GM23338 (cell line): ENCODE measurements at regions not wholly inside any gene's neighbourhood (a gene's known extent, or its start where the extent isn't known, plus 50 kb on each side); places are given as distances from the start of the nearest gene placed in this dataset.

Experiments
- CREB1 ChIP-seq: fragments of 250-450 bp; sonication (Bioruptor Pico); IDR thresholded peaks from 2 replicates; pipeline ENCODE4 v1.5.0; 2020; ENCODE audit warnings: low read depth, mild to moderate bottlenecking, moderate library complexity
- EZH2 ChIP-seq: fragments of 200-600 bp; sonication (generic); IDR thresholded peaks from one replicate; pipeline ENCODE4 v1.8.0; 2017; ENCODE audit warnings: antibody characterized with exemption, mild to moderate bottlenecking, low read depth; ENCODE audit not compliant: unreplicated experiment
- EZH2phosphoT487 ChIP-seq: fragments of 200-600 bp; sonication (generic); IDR thresholded peaks from one replicate; pipeline ENCODE4 v1.8.1; 2018; ENCODE audit warnings: antibody characterized with exemption; ENCODE audit not compliant: unreplicated experiment
- POLR2AphosphoS5 ChIP-seq: IDR thresholded peaks from 2 replicates; pipeline ENCODE4 v1.6.1; 2016; ENCODE audit warnings: antibody characterized with exemption, low read depth
- TF ChIP-seq, protein P1 (sequence below), 2 experiments: fragments of 200-600 bp in 1 of 2; sonication (generic) in 1 of 2; conservative IDR thresholded peaks; 2 replicates each; pipeline versions ENCODE4 v1.5.1 to v1.6.1; 2016 to 2017; ENCODE audit warnings: antibody characterized with exemption in 2 of 2, low read depth in 2 of 2, mild to moderate bottlenecking in 2 of 2, moderate library complexity in 1 of 2
- TF ChIP-seq, protein P2 (sequence below): IDR thresholded peaks from one replicate; pipeline ENCODE4 v1.6.1; 2018; ENCODE audit warnings: antibody characterized with exemption; ENCODE audit not compliant: unreplicated experiment

DNA sequence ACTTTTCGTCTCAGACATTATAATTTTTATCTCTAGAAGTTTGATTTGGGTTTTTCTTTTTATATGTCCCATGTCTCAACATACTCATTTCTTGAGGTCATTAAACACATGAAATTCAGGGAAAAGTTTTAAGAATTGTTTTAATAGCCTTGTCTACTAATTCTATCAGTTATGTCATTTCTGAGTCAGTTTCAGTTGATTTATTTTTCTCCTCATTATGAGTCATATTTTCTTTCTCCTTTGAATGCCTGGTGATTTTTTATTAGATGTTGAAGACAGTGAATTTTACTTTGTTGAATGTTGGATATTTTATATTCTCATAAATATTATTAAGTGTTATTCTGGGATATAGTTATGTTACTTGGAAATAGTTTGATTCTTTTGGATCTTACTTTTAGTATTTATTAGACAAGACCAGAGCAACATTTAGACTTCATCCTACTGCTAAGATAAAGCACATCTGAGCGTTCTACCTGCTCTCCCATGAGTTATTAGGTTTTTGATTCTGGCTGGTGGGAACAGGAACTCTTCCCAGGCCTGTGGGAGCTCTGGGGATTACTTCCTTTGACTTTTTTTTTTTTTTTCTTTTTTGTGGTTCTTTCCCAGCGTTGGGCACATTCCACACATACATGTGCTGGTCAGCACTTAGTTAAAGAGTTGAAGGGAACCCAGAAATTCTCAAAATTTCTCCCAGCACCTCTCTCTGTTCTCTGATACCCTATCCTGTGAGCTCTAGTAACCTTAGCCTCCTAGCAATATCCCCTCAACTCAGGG is 1157.7 kb downstream of the BCL11B start:
- TF ChIP-seq, protein P1, sequence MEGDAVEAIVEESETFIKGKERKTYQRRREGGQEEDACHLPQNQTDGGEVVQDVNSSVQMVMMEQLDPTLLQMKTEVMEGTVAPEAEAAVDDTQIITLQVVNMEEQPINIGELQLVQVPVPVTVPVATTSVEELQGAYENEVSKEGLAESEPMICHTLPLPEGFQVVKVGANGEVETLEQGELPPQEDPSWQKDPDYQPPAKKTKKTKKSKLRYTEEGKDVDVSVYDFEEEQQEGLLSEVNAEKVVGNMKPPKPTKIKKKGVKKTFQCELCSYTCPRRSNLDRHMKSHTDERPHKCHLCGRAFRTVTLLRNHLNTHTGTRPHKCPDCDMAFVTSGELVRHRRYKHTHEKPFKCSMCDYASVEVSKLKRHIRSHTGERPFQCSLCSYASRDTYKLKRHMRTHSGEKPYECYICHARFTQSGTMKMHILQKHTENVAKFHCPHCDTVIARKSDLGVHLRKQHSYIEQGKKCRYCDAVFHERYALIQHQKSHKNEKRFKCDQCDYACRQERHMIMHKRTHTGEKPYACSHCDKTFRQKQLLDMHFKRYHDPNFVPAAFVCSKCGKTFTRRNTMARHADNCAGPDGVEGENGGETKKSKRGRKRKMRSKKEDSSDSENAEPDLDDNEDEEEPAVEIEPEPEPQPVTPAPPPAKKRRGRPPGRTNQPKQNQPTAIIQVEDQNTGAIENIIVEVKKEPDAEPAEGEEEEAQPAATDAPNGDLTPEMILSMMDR (conservative IDR thresholded peaks at IDR 0.05; ENCODE audit: low read depth in 2 of 2) = no peak
- no peak for TF ChIP-seq EZH2phosphoT487
- TF ChIP-seq, protein P2, sequence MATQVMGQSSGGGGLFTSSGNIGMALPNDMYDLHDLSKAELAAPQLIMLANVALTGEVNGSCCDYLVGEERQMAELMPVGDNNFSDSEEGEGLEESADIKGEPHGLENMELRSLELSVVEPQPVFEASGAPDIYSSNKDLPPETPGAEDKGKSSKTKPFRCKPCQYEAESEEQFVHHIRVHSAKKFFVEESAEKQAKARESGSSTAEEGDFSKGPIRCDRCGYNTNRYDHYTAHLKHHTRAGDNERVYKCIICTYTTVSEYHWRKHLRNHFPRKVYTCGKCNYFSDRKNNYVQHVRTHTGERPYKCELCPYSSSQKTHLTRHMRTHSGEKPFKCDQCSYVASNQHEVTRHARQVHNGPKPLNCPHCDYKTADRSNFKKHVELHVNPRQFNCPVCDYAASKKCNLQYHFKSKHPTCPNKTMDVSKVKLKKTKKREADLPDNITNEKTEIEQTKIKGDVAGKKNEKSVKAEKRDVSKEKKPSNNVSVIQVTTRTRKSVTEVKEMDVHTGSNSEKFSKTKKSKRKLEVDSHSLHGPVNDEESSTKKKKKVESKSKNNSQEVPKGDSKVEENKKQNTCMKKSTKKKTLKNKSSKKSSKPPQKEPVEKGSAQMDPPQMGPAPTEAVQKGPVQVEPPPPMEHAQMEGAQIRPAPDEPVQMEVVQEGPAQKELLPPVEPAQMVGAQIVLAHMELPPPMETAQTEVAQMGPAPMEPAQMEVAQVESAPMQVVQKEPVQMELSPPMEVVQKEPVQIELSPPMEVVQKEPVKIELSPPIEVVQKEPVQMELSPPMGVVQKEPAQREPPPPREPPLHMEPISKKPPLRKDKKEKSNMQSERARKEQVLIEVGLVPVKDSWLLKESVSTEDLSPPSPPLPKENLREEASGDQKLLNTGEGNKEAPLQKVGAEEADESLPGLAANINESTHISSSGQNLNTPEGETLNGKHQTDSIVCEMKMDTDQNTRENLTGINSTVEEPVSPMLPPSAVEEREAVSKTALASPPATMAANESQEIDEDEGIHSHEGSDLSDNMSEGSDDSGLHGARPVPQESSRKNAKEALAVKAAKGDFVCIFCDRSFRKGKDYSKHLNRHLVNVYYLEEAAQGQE = no peak
- TF ChIP-seq EZH2 = no peak
- TF ChIP-seq CREB1 (CRISPR knock-in tag) = no peak
- TF ChIP-seq POLR2AphosphoS5 = no peak
